SU-DHL-6 (cell line): ENCODE measurements at regions not wholly inside any gene's neighbourhood (a gene's known extent, or its start where the extent isn't known, plus 50 kb on each side); places are given as distances from the start of the nearest gene placed in this dataset.

Experiments used
- H2AFZ ChIP-seq: fragments of 200-600 bp; sonication (generic); 2 replicates; pipeline ENCODE4 v1.6.1; 2014; ENCODE audit warnings: low read depth, mild to moderate bottlenecking, moderate library complexity, mixed read lengths, antibody characterized with exemption, low read length; ENCODE audit not compliant: severe bottlenecking
- H3F3A ChIP-seq: fragments of 200-600 bp; shearing (Covaris generic); 2 replicates; pipeline ENCODE4 v1.6.0; 2016; ENCODE audit warnings: antibody characterized with exemption, mild to moderate bottlenecking; ENCODE audit not compliant: insufficient read depth
- H3K27ac ChIP-seq: fragments of 200-600 bp; sonication (generic); 2 replicates; pipeline ENCODE4 v1.5.1; 2016; ENCODE audit warnings: low read depth, mild to moderate bottlenecking, low read length, moderate library complexity, mixed read lengths
- H3K27me3 ChIP-seq: fragments of 200-600 bp; sonication (generic), shearing (Covaris generic); 2 replicates; pipeline ENCODE4 v1.6.0; 2014; ENCODE audit warnings: mild to moderate bottlenecking, low read length
- H3K36me3 ChIP-seq: fragments of 200-600 bp; sonication (generic); 2 replicates; pipeline ENCODE4 v1.6.1; 2014; ENCODE audit warnings: mild to moderate bottlenecking, low read length, mixed read lengths
- H3K4me2 ChIP-seq: fragments of 300-600, 200-600 bp; shearing (Covaris generic), sonication (generic); 2 replicates; pipeline ENCODE4 v1.6.0; 2014; ENCODE audit warnings: low read length, low read depth, mild to moderate bottlenecking; ENCODE audit not compliant: poor library complexity, severe bottlenecking
- H3K4me3 ChIP-seq: fragments of 200-600 bp; sonication (generic); 2 replicates; pipeline ENCODE4 v1.5.1; 2014; ENCODE audit warnings: antibody characterized with exemption, low read length, mild to moderate bottlenecking, mixed read lengths; ENCODE audit not compliant: insufficient read depth, poor library complexity, severe bottlenecking
- H3K79me2 ChIP-seq: fragments of 200-600 bp; sonication (generic); 2 replicates; pipeline ENCODE4 v1.6.1; 2014; ENCODE audit warnings: mild to moderate bottlenecking, low read length, moderate library complexity; ENCODE audit not compliant: insufficient read depth
- H3K9ac ChIP-seq: fragments of 200-600 bp; sonication (generic); 2 replicates; pipeline ENCODE4 v1.7.0; 2014; ENCODE audit warnings: mild to moderate bottlenecking, low read length
- H3K9me2 ChIP-seq: fragments of 200-600 bp; sonication (generic); replicated peaks from 2 replicates; pipeline ENCODE4 v1.6.1; 2014; ENCODE audit warnings: low read length; ENCODE audit not compliant: insufficient read depth
- H3K9me3 ChIP-seq: fragments of 200-600 bp; sonication (generic); 2 replicates; pipeline ENCODE4 v1.6.1; 2014; ENCODE audit warnings: low read length, mixed read lengths; ENCODE audit not compliant: insufficient read depth
- H4K20me1 ChIP-seq: fragments of 200-600 bp; sonication (generic); 2 replicates; pipeline ENCODE4 v1.6.1; 2014; ENCODE audit warnings: low read depth, mild to moderate bottlenecking, antibody characterized with exemption, low read length, moderate library complexity, mixed read lengths
- EZH2phosphoT487 ChIP-seq: fragments of 200-600 bp; sonication (generic), shearing (Covaris generic); conservative IDR thresholded peaks from 2 replicates; pipeline ENCODE4 v1.6.1; 2018; ENCODE audit warnings: mild to moderate bottlenecking, antibody characterized with exemption, low read length, moderate library complexity, mixed read lengths
- TF ChIP-seq, protein P1 (sequence below): fragments of 200-600 bp; sonication (generic); IDR thresholded peaks from one replicate; pipeline ENCODE4 v1.5.1; 2017; ENCODE audit warnings: antibody characterized with exemption, mild to moderate bottlenecking, low read length, moderate library complexity; ENCODE audit not compliant: insufficient read depth, poor library complexity, severe bottlenecking

- Histone ChIP-seq H3K4me3 (no peak overlapping the region), H3K27me3 (no peaks in the 10 kb centered on the region), H3K36me3 (no peaks in the 10 kb centered on the region), H3F3A (no peaks in the 10 kb centered on the region), H3K27ac (no peak overlapping the region), H3K79me2 (no peaks in the 10 kb centered on the region), H3K9me2 (no peaks in the 10 kb centered on the region), H3K9me3 (no peaks in the 10 kb centered on the region), H3K4me2 (no peak overlapping the region), H2AFZ (no peak overlapping the region), H3K9ac (no peak overlapping the region), H4K20me1 (no peaks in the 10 kb centered on the region)
- no peak for TF ChIP-seq EZH2phosphoT487
- TF ChIP-seq, protein P1, sequence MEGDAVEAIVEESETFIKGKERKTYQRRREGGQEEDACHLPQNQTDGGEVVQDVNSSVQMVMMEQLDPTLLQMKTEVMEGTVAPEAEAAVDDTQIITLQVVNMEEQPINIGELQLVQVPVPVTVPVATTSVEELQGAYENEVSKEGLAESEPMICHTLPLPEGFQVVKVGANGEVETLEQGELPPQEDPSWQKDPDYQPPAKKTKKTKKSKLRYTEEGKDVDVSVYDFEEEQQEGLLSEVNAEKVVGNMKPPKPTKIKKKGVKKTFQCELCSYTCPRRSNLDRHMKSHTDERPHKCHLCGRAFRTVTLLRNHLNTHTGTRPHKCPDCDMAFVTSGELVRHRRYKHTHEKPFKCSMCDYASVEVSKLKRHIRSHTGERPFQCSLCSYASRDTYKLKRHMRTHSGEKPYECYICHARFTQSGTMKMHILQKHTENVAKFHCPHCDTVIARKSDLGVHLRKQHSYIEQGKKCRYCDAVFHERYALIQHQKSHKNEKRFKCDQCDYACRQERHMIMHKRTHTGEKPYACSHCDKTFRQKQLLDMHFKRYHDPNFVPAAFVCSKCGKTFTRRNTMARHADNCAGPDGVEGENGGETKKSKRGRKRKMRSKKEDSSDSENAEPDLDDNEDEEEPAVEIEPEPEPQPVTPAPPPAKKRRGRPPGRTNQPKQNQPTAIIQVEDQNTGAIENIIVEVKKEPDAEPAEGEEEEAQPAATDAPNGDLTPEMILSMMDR = no peak
These were observed 191.5 kb upstream of the GDNF start for GRCh38 chr5:38031304-38031703.

DNA sequence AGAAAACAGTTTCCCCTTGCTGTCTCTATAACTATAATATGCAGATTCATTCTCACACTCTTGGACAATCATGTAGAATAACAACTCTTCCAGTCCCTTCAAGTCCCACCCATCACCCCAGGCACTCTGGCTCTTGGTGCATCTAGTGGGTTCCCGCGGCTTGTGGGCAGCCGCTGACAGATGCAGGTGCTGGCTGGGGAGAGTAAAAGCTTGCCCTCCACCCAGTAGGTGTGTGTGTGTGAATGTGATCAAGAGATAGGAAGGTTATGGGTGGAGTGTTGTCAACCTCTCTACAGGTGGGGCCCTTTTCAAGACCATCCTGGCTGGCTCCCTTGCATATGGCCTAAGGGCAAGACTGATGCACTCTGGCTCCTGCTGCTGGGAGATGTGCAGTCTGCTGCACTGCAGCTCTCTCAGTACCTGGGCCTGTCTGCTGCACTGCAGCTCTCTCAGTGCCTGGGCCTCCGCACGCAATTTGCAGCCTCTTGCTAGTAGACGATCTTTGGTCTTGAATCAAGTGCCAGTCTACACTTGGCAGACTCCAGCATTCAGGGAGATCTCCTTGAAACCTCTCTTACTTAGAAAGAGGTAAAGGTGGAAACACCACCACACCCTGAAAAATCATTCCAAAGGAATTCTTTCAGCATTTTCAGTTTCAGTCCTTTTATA, 189.7 kb upstream of the GDNF start:
- no peak for TF ChIP-seq EZH2phosphoT487
- Histone ChIP-seq H2AFZ (no peak overlapping the region), H3K27ac (no peak overlapping the region), H3K9me3 (no peaks in the 10 kb centered on the region), H3K4me2 (no peak overlapping the region), H3K79me2 (no peaks in the 10 kb centered on the region), H3K9ac (no peak overlapping the region), H3F3A (no peaks in the 10 kb centered on the region), H4K20me1 (no peaks in the 10 kb centered on the region), H3K9me2 (no peaks in the 10 kb centered on the region), H3K27me3 (no peaks in the 10 kb centered on the region), H3K4me3 (no peak overlapping the region), H3K36me3 (no peaks in the 10 kb centered on the region)

- H3K36me3 ChIP-seq = no peaks in the 10 kb centered on the region
- H3F3A ChIP-seq = no peaks in the 10 kb centered on the region
- TF ChIP-seq, protein P1 = no peak
- TF ChIP-seq EZH2phosphoT487 = no peak
- H3K9me3 ChIP-seq = no peaks in the 10 kb centered on the region
- no peak overlapping the region for H3K27ac ChIP-seq
- H3K79me2 ChIP-seq = no peaks in the 10 kb centered on the region
- no peak overlapping the region for H3K4me2 ChIP-seq
- no peak overlapping the region for H2AFZ ChIP-seq
- no peaks in the 10 kb centered on the region for H4K20me1 ChIP-seq
- H3K9ac ChIP-seq = no peak overlapping the region
- no peaks in the 10 kb centered on the region for H3K27me3 ChIP-seq
- no peak overlapping the region for H3K4me3 ChIP-seq
- no peaks in the 10 kb centered on the region for H3K9me2 ChIP-seq
These were observed 184.0 kb upstream of the GDNF start for GRCh38 chr5:38023799-38024198.

GRCh38 chr5:38023371-38023770, 183.5 kb upstream of the GDNF start:
- Histone ChIP-seq H3K79me2 (no peaks in the 10 kb centered on the region), H3F3A (no peaks in the 10 kb centered on the region), H3K27me3 (no peaks in the 10 kb centered on the region), H3K9ac (no peak overlapping the region), H3K4me3 (no peak overlapping the region), H3K4me2 (no peak overlapping the region), H2AFZ (no peak overlapping the region), H3K9me2 (no peaks in the 10 kb centered on the region), H3K36me3 (no peaks in the 10 kb centered on the region), H4K20me1 (no peaks in the 10 kb centered on the region), H3K27ac (no peak overlapping the region), H3K9me3 (no peaks in the 10 kb centered on the region)
- TF ChIP-seq, protein P1 = no peak
- TF ChIP-seq EZH2phosphoT487 = no peak
